EH (cell line): ENCODE measurements at regions not wholly inside any gene's neighbourhood (a gene's known extent, or its start where the extent isn't known, plus 50 kb on each side); places are given as distances from the start of the nearest gene placed in this dataset.

Source experiments
- DNase-seq: peaks from one replicate; pipeline ENCODE4 v3.0.0-alpha.2; 2015; ENCODE audit warnings: low read depth

DNA sequence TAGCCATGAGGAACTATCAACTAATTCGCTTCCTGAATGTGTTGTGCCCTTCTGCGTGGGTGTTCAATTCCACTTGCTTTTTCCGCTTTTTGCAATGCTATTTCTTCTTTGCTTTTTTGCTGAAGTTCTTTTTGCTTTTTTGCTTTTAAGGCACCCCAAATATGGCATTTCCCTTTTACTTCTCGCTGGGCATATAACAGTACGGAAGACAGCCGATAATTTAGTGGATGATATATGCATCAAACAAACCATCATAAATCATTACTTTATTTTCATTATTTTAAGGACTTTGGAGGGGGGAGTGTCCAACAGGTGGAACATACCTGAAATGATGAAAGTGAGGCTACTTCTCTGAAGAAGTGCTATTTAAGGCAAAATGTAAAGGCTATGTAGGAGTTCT lies 277.0 kb upstream of the MTPN start:
- no peak for DNase-seq

DNA sequence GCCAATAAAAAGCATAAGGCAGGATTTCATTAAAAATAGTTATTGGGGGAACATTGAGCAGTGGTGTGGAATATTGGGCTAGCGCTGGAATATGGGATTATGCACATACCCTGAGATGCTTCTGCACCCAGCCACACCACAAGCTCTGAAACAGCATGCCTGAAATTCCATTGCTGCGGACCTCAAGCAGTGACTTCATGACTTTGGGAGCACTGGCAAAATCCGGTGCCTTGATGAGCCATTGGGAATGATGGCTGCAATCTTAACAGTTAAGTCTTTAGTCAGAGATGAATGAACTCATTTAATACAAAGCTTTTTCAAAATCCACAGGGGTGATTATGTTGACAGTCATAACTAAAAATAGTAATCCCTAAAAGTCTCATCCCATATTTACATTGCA lies 274.7 kb upstream of the MTPN start:
- peak; percentile 38 for DNase-seq

DNA sequence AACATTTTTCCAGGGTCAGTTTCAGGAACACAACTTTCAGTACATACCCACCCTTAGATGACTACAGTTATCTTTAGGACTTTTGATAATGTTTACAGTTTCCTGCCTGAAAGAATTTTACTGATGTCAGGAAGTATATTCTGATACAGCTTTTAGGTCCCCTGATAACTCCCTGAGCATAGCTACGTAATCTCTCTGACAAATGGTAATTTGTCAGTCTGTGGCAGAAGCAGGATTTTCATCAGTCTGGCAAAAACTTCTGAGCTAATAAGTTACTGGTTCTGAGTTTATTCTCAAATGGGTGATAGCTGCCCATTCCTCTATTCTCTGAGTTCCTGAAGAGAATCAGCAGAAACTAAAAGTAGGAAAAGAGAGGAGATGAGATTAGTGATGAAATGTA lies 270.1 kb upstream of the MTPN start:
- DNase-seq, result no peak

- no peak for DNase-seq
These were observed 268.3 kb upstream of the MTPN start for GRCh38 chr7:136245327-136246004.

DNA sequence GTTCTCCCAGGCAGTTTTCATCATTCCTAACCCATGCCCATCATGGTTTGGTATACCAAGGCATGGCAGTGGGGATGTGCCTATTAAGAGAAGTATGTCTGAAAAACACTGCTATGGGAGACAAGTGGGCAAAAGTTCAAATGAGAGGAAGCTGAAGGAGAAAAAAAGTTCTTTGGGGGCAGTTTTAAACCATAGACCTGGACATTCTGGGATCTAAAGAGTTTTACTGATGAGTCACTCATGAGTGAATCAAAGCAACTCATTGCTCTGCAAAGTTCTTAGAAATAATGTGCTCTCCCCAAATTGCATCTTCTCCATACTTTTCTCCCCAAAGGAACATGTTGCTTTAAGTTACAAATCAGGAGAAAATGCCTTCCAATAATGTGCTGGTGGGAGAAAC lies 256.9 kb upstream of the MTPN start:
- peak; percentile 0 for DNase-seq

DNA sequence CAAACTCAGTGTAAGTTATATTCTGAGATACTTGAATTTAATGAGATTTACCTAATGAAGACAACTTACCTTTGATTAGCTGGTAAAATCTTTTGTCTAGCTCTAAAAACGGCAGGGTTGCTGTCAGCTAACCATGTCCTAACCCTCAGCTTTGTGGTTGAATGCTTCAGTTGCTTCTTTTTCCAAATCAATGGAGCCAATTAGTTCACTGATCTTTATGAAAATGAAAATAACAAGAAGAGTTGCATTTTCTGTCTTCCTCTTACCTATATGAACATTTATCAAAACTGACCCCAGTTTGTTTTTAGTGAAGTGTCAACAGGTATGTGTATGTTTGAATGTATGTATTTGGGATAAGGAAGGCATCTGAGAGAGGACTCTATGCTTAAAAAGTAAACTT lies 253.1 kb upstream of the MTPN start:
- no peak for DNase-seq

DNA sequence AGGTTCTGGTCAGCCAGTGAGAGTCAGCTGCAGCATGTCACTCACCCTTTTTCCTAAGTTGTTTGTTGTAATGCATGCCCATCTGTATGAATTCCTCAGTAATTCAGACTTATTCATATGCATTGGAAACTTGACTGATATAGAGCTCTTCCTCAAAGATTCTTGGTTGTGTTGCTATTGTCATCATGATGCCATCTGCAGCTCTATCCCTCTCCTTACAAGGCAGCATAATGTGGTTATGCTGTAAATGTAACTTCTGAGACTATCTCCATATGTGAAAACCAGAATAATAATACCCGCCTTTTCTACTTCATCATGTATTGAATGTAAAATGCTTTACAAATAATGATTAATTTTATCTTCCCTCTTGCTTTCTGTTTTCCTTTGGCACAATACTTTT lies 252.6 kb upstream of the MTPN start:
- no peak for DNase-seq

DNA sequence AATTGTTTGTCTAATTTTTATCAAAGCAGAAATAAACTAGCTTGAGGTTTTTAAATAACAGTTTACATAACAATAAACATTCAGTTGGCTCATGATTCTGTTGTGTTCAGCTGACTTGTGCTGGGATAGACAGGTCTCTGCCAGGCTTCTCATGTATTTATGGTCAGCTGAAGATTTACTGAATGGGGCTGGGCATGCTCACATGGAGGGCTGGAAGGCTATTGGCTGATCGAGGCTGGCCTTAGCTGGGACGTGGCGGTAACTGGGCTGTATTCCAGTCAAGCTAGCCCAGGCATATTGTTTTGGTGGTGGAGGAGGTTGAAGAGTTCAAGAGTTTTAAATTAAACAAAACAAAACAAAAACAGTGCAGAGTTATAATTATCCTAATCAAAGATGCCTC lies 251.0 kb upstream of the MTPN start:
- no peak for DNase-seq

DNA sequence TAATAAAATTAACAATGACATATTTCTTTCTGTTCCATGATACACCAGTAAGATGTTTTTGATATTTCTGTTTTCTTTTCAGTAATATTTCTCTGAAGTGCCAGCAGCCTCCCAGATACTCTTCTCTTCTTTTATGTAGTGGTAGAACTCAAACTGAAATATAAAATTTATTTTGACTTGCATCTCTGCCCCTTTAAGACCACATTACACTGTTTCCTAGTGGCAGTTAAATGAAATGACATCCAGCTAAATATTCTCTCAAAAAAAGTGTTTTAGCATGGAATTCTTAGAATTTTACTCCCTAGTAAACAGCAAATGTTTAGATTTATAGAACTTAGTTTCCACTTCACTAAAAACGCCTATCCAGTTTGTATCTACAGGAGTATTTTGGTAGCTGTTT lies 237.2 kb upstream of the MTPN start:
- DNase-seq, result no peak

GRCh38 chr7:136213012-136213411 lies 235.9 kb upstream of the MTPN start:
- no peak for DNase-seq

DNA sequence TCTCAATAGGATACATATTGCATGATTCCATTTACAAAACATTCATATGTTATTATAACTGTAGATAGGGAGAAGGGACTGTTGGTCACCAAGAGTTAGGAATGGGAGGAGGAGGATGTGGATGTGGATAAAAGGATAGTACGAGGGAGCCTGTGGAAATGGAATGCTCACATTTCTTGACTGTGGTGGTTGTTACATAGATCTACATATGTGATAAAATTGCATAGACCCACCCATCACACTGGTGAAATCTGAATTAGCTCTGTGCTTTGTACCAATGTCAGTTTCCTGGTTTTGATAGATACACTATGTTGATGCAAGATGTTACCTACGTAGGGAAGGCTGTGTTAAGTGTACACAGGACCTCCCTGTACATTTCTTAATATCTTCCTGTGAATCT lies 233.5 kb upstream of the MTPN start:
- DNase-seq, result no peak

- no peak for DNase-seq
These were observed 232.9 kb upstream of the MTPN start for GRCh38 chr7:136210079-136210478.

- DNase-seq, result no peak
These were observed 228.8 kb upstream of the MTPN start for GRCh38 chr7:136205956-136206355.

GRCh38 chr7:136198168-136198567 lies 221.0 kb upstream of the MTPN start:
- no peak for DNase-seq

DNA sequence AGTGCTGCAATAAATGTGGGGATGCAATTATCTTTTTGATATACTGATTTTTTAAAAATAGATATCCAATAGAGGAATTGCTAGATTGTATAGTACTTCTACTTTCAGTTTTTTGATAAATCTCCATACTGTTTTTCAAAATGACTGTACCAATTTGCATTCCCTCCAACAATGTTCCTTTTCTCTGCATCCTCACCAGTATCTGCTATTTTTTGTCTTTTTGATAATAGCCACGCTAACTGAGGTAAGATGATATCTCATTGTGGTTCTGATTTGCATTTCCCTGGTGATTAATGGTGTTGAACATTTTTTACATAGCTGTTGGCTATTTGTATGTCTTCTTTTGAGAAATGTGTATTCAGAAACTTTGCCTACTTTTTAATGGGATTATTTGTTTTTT lies 217.7 kb upstream of the MTPN start:
- no peak for DNase-seq

- DNase-seq, result no peak
These were observed 216.8 kb upstream of the MTPN start for GRCh38 chr7:136193940-136194339.

- no peak for DNase-seq
These were observed 212.4 kb upstream of the MTPN start for GRCh38 chr7:136189506-136189998.

DNA sequence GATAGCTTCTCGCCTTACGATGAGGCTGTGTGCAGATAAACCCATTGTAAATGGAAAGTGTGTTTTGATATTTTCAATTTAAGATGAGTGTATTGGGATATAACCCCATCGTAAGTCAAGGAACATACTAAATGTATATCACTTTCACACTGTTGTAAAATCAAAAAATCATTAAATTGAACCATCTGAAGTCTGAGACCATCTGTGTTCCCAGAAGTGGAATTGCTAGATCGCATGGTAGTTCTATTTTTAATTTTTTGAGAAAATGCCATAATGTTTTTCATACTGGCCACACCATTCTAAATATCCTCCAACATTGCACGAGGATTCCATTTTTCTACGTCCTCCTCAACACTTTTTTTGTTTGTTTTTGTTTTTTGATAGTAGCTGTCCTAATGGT lies 209.1 kb upstream of the MTPN start:
- no peak for DNase-seq

- DNase-seq, result no peak
These were observed 207.6 kb upstream of the MTPN start for GRCh38 chr7:136184719-136185118.

DNA sequence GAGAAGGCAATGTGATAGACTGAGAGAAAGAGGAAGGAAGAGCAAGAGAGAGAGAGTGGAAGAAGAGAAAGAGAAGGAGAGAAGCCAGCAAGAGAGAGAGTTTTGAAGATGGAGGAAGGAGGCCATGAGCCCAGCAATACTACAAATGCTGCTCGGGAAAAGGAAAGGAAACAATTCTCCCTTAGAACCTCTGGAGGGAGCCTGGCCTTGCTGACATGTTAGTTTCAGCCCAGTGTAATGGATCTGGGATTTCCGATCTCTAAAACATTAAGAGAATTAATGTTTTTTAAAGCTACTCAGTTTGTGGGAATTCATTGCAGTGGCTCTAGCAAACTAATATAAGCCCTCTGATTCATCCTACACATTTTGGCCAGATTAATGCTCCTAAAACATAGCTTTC lies 206.8 kb upstream of the MTPN start:
- DNase-seq, result peak; percentile 9

DNA sequence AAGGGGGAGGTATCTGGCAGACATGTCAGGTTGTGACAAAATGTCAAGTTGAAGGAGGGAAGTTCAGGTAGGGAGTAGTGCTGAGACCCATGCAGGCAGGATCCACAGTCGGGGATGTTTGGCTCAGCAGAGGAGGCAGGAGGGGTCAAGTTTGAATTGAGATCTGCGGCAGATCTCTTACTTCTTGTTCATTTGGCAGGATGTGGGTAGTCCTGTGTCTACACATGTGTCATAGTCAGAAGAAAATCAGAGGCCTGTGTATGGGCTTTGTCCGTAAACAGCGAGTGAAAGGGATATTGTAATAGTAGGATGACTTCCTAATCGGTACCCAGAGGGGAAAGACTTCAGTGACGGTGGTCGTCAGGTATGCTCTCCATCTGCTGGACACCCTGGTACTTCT lies 203.8 kb upstream of the MTPN start:
- no peak for DNase-seq

DNA sequence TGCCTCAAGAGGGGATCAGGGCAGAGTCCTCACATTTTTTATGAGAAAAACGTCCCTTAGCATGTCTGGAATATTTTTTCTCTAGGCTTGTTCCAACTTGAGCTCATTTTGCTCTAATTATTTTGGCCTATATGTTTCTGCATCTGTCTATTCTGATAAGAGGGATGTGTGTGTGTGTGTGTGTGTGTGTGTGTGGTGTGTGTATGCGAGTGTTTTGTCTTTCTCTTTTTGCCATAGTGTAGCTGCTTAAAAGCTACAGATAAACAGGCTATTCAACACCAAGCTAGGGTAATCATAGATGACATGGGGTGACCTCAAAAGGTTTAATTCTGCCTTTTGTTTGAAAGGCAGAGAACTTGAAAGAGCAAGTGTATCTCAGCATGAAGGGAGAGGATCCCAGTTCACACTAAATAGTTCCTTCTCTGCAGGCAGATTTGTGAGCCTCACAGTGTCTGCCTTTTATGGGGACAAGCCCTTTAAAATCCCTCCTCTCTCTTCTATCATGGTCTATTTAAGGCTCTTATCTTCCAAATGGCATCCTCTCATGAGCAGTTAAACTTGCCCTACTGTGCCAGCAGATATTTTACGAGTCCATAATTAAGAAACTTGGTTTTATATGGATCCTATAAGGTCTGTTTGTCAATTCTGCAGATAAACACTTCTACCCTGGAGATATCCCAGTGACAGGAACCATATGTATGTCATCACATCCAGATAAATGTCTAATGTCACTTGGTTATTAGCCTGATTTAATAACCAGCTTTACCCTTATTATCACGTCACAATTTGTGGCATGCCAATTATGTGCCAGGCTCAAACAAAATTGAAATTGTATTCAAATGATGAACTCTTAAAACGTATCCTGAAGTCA lies 202.9 kb upstream of the MTPN start:
- no peak for DNase-seq

DNA sequence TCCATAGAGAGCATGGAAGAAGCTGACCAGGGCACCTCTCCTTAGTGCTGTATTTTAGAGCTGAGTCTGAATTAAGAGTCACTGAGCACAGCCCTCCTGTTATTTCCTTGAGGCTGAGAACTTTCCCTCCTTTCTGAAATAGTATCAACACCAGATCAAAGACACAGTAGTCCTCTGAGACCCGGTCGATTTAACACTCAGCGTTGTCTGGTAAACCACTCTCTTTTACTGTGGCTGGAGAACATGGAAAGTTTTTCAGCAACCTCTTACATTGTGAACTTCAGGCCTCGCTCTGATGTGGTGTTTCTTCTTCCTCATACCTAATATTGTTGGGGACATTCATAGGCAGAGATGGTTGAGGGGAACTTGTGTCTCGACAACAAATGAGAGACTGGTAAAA lies 202.0 kb upstream of the MTPN start:
- DNase-seq, result no peak
